Mucosa of gallbladder (tissue), 1 donor: ENCODE measurements at regions not wholly inside any gene's neighbourhood (a gene's known extent, or its start where the extent isn't known, plus 50 kb on each side); places are given as distances from the start of the nearest gene placed in this dataset.
"Not testable (repeated sequence)": the region's sequence is repeated elsewhere in the genome, so short reads cannot be mapped to it uniquely, and the experiment has no call there.

ENCODE experiments used
- DNase-seq: peaks from one replicate; pipeline ENCODE4 v3.0.0-alpha.2; 2020; ENCODE audit warnings: low spot score
- donor health status: DM: no; HTN: no; CAD: no.

GRCh38 chr20:54980103-54980960 is 504.9 kb downstream of the DOK5 start:
- DNase-seq = no peak

DNA sequence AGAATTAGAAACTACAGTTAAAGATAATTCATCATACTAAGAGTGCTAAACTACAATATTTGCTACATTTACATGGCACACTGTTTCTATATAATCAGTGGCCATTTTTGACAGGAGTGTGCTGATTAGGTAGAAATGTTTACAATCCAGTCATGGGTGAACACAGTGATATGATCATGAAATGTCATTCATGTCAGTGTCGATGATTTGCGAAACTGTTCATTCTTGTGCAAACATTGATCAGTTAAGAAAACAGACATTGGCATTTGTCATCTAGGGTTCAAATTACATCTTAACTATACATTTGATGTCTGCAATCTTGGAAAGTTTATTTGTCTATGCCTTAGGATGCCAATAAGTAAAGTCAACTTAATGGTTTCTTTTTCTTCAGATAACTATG is 474.9 kb downstream of the DOK5 start:
- no peak for DNase-seq

DNA sequence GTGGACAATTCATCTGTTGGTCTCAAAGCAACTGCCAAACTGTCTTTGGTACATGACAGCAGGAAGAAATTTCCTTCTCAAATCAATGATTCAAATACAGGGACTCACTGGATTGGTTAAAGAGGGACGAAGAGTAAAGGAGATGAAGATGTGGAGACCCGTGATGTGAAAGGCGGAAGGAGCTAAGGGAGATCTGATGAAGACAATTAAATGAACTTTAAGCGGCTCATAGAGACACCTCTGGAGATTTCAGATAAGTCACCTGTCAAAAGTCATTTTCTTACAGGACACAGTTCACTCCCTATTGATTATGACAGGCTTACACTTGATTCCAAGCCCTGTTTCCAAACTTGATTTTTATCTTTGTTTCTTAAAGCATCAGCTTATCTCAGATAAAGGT is 466.3 kb downstream of the DOK5 start:
- no peak for DNase-seq

DNA sequence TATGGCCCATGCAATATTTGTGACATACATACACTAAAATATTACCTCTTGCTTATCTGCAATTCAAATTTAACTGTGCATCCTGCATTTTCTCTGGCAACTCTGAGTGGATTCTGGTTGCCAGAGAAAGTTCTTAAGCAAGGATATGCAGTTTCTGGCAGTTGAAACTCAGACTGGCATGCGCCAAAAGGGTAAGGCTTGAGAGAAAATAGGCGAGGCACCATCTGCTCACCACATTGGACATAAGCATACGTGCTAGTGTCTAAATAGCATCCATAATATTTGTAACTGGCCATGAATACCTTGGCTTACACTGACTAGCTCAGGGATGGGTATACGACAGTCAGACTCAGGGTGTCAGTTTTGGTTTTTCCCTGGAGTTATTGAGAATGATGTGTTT is 465.1 kb downstream of the DOK5 start:
- no peak for DNase-seq

GRCh38 chr20:54938707-54939106 is 463.3 kb downstream of the DOK5 start:
- no peak for DNase-seq

DNA sequence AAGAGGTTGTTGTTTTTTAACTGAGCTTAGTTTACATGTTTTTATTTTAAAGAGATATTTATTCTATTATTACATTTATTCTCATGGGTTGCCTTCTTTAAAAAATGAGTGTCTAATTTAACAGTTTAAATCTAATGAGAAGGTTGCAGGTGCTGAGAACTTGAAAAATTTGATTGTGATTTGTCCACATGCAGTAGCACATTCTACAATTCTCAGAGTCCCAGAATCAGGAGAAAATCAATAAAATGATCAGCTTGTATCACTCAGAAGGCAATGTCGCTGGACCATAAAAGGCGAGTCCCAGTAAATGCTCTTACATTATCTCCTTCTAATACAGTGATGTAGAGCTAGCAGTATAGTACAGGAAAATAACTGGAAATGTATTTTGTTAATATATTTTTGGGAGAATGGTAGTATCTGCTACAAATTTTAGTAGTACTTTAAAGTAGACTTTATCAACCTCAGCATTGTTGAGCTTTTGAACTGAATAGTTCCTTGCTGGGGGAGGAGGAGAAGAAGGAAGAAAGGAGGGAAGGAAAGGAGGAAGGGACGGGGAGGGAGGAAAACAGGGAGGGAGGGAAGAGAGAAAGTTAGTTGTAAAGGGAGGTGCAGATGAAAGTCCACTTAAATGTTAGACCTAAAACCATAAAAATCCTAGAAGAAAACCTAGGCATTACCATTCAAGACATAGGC is 458.0 kb downstream of the DOK5 start:
- no peak for DNase-seq

GRCh38 chr20:54929191-54929590 is 453.8 kb downstream of the DOK5 start:
- DNase-seq = no peak

GRCh38 chr20:54928564-54928963 is 453.2 kb downstream of the DOK5 start:
- DNase-seq = no peak

- no peak for DNase-seq
Observed at GRCh38 chr20:54922636-54923035, 447.2 kb downstream of the DOK5 start.

GRCh38 chr20:54922096-54922495 is 446.7 kb downstream of the DOK5 start:
- DNase-seq = no peak

- no peak for DNase-seq
Observed at GRCh38 chr20:54920491-54920890, 445.1 kb downstream of the DOK5 start.

GRCh38 chr20:54918993-54919392 is 443.6 kb downstream of the DOK5 start:
- not testable (repeated sequence) for DNase-seq

- no peak for DNase-seq
Observed at GRCh38 chr20:54914995-54915394, 439.6 kb downstream of the DOK5 start.

GRCh38 chr20:54909702-54910101 is 434.3 kb downstream of the DOK5 start:
- DNase-seq = no peak

DNA sequence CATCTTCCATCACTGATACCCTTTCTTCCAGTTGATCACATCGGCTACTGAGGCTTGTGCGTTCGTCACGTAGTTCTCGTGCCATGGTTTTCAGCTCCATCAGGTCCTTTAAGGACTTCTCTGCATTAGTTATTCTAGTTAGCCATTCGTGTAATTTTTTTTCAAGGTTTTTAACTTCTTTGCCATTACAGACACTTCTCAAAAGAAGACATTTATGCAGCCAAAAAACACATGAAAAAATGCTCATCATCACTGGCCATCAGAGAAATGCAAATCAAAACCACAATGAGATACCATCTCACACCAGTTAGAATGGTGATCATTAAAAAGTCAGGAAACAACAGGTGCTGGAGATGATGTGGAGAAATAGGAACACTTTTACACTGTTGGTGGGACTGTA is 430.7 kb downstream of the DOK5 start:
- DNase-seq = not testable (repeated sequence)

DNA sequence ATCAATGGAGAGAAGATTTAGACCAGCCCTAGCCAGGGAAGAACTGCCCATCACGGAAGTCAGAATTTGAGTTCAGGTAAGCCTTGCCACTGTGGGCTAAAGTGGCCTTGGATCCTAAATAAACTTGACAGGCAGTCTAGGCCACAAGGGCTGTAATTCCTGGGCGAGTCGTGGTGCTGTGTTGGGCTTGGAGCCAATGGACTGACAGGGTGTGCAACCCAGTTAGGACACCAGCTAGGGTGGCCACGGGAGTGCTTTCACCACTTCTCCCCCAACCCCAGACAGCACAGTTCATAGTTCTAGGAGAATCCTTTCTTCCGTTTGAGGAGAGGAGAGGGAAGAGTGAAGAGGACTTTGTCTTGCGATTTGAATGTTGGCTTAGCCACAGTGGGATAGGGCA is 422.4 kb downstream of the DOK5 start:
- no peak for DNase-seq

GRCh38 chr20:54891907-54892306 is 416.5 kb downstream of the DOK5 start:
- DNase-seq = no peak

GRCh38 chr20:54879393-54879792 is 404.0 kb downstream of the DOK5 start:
- DNase-seq = no peak

DNA sequence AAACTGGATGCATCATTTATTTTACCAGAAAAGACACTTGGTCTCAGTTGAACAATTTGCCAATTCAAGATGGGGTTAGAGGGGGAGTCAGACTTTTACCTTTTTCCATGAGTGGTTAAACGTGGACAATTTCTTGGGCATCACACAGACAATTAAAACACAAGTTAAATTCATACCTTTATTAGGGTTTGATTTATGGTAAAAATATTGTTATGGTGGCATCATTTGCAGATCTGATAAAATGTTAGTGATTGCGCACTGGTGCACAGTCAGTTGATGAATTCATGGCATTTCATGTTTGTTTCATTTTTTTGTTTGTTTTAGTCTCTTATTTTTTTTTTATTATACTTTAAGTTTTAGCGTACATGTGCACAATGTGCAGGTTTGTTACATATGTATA is 399.9 kb downstream of the DOK5 start:
- no peak for DNase-seq

- no peak for DNase-seq
Observed at GRCh38 chr20:54874718-54875117, 399.3 kb downstream of the DOK5 start.

GRCh38 chr20:54872440-54872839 is 397.0 kb downstream of the DOK5 start:
- DNase-seq = no peak

- DNase-seq = no peak
Observed at GRCh38 chr20:54869765-54870164, 394.4 kb downstream of the DOK5 start.

DNA sequence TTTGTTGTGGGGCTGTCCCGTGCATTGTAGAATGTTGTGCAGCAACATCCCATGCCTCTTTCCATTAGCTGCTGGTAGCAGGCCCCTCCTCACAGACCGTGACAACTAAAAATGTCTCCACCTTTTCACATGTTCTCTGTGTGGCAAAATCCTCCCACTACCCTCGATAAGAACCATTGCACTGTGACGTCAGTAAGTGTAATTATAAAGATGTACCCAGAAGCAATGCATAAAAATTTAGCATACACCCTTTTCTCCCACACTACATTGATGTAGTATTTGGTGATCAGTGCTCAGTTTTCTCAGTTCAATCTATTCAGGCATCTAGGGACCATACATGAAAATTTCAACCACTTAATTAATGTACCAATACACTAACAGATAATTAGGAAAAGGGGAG is 389.9 kb downstream of the DOK5 start:
- no peak for DNase-seq
